Ureter (tissue), 1 donor: ENCODE measurements at regions not wholly inside any gene's neighbourhood (a gene's known extent, or its start where the extent isn't known, plus 50 kb on each side); places are given as distances from the start of the nearest gene placed in this dataset.

Experiments
- DNase-seq: peaks from one replicate; pipeline ENCODE4 v3.0.0-alpha.2; 2020; ENCODE audit warnings: low spot score
- donor health status: DM: yes; HTN: yes; CAD: no.

DNA sequence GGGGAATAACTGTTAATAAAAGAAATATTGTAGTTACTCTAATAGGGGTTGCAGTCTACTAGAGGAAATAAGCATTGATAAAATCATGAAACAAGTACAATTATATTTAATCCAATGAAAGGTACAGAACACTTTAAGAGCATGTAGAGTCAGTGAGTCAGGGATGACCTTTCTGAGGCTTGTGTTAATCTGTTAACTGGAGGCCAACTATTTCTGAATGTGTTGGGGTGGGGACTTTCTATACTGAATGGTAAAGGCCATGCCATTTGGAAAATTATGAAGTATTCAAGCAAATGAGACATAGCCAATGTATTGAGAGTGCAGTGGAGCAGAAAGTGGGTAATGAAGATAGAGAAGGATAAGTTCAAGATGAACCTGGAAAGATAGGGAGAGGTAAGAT lies 646.2 kb downstream of the ADGRL2 start:
- no peak for DNase-seq

GRCh38 chr1:82446236-82446635 lies 645.5 kb downstream of the ADGRL2 start:
- DNase-seq: no peak

GRCh38 chr1:82445827-82446226 lies 645.1 kb downstream of the ADGRL2 start:
- DNase-seq: no peak

GRCh38 chr1:82445132-82445531 lies 644.4 kb downstream of the ADGRL2 start:
- DNase-seq: no peak

DNA sequence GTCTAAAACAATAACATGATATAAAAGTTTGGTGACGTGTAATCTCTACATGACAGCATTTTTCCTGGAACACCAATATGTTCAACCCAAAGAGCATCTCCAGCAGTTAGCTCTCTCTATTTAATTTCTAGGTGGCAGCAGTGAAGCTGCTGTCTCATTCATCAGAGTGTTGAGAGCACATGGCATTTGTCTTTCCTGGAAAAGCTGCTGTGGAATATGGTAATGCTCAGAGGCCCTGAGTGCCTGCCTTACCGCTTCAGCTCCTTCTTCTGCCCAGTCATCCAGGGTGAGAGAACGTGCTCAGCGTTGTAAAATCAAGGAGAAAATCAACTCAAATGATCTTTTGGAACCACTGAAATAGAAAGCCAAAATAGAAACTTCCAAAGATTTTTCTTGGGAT lies 640.7 kb downstream of the ADGRL2 start:
- DNase-seq: no peak

- DNase-seq: no peak
Measured at GRCh38 chr1:82423174-82423815, 622.6 kb downstream of the ADGRL2 start.

DNA sequence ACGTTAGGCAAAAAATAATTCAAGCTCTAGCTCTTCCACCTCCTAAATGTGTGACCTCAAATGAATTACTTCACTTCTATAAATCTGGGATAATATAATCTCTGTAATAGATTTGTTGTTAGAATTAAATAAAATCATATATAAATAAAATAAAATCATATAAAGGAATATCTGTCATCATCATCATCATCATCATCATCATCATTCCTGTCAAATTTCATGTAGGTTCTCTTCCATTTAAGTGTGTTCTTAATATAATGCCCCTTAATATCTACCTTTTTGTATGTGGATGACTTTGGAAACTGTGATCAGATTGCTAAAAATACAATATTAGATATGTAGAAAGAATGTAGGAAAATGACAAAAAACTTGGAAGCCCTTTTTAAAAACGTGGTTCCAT lies 621.0 kb downstream of the ADGRL2 start:
- DNase-seq: no peak

DNA sequence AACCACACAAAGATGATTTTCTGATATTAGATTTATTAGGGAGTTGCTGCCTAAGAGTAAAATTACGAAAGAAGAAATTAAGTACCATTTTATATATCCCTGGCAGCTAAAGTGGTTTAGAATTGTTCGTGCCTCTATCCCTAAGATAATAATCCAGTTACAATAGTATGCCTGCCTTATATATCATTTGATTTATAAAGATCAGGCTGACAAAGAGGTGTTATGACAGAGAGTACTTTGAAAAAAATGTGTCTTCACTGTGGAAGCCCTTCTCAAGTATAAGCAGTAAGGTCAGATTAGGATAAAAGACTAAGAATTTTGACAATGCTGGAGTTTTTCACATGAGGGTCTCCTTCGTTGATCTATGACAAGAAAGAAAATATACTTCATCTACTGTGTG lies 619.9 kb downstream of the ADGRL2 start:
- DNase-seq: no peak

DNA sequence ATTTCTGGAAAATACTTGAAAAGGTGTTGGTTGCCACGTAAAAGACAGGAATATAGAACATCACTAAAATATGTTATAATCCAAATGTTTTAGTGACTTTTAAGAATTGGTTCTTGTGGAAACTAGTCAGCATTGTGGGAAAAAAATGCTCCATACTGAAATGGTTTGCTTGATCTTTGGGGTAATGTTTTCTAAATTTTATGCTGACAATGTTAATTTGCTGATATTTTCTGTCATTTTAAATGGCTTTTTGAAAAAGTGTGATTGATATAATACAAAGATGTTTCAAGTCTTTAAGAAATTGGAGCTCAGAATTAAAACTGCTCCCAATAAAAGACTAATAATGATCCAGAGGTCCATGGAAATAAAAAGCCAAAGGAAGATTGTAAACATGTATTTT lies 610.9 kb downstream of the ADGRL2 start:
- no peak for DNase-seq

DNA sequence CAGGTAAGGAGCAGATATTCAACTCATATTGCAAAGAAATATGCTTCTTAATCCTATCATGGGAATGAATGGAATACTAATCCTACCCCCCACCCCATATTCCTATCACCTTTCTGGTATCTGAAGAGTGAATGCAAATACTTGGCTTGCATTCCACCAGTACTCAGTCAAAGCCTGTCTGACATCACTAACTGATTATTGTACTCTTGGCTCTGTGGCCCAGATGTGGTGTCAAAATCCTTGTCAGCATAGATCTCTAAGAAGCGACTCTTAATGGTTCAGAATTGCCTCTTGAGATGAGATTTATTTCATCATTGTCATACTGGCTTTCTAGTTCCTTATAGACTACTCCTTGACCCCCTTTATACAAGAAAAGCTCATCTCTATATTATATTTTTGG lies 604.6 kb downstream of the ADGRL2 start:
- DNase-seq: no peak

DNA sequence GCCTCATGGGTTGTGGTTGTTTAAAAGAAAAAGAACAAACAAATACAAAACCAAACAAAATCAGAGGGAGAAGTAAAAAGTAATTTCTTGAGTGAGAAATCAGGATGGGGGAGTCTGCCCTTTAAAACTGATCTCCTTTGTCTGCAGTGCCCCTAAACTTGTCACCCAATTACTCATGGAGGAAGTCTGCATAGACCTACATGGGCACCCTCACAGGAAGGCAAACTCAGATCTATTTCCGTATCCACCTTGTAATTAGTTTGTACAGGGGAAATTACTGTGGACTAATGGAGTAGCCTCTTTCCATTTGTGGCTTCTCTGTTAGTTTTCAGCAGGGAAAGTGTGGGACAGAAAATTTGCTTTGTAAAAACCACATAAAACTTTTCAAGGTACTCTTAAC lies 600.4 kb downstream of the ADGRL2 start:
- DNase-seq: no peak

GRCh38 chr1:82400521-82400920 lies 599.8 kb downstream of the ADGRL2 start:
- DNase-seq: no peak

GRCh38 chr1:82399093-82399492 lies 598.4 kb downstream of the ADGRL2 start:
- DNase-seq: no peak

GRCh38 chr1:82398357-82398756 lies 597.6 kb downstream of the ADGRL2 start:
- no peak for DNase-seq

DNA sequence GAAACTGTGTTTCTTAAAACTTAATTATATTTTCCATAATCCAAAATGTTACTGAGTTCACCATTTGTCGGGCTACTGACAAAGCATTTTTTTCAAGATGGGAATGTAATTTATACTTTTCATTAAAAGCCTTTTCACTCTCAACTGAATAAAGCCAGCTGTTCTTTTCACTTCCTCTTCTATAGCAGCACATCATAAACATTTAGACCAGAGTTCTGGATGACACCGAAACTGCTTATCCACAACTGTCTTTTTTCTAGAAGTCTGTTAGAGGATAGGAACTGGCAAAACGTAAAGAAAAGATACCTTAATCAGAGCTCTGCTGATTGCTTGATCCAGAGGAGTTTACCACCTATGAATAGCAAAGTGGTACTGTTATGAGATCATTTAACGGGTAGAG lies 594.7 kb downstream of the ADGRL2 start:
- DNase-seq: no peak

DNA sequence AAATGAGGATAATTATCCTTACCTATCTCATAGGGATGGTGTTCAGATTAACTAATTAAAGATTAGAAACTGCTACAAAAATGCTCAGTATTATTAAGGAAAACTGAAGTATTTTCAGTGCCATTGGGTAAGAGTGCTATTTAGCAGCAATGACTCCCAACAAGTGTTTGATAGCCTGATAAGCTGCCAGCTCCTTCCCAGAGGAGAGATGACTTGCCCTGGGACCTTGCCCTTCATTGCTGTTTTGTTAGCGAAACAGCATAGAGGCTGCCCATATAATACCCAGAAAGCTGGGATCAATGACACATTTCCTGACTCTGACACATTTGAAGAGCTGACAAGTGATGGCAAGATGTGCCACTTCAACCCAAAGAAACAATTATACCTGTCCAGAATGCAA lies 592.2 kb downstream of the ADGRL2 start:
- DNase-seq: no peak

DNA sequence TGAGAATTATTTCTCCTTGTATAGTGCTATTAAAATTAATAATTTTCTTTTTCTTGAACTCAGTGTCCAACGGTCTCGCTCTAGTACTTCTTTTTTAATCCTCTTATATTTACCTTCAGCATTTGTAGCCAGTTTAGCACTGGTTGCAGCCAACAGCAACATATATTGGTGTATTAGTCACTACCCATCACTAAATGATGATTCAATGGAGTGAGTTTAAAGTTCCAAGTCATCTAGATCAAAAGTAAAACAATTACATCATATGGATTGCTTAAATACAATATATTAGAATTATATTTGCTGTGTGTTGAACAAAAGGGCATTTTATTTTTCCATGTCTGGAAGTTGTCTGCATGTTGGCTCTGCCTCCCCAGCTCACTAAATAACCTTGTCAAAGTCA lies 591.8 kb downstream of the ADGRL2 start:
- DNase-seq: no peak

GRCh38 chr1:82391712-82392111 lies 591.0 kb downstream of the ADGRL2 start:
- no peak for DNase-seq

- no peak for DNase-seq
Measured at GRCh38 chr1:82390627-82391026, 589.9 kb downstream of the ADGRL2 start.

- DNase-seq: peak; percentile 43
Measured at GRCh38 chr1:82388679-82389078, 587.9 kb downstream of the ADGRL2 start.

- DNase-seq: no peak
Measured at GRCh38 chr1:82387012-82387366, 586.3 kb downstream of the ADGRL2 start.

DNA sequence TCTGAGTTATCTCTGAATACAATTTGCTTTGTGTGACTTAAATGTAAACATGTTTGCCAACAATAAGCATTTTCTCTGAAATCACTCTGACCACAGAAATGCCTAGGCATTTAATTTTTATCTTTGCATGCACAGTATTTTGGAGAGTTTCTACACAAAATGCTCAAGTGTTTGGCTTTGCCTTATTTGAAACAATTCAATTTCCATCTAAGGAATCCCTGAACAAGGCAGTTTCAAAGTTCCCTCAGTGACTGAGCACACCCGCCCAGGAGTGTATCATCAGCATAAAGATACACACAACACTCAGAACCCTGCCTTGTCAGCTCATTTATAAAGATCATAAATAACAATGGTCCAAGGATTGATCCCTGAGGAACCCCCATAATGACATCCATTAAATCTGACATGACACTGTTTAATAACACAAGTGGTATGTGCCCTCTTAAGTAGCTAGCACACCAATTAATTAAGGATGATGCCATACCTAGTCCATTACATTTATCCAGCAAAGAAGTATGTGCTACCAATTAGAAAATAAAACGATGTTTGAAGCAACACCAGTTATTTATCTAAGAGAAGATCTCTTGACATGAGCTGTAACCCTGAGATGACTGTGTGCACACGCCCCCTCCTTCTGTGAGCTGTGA lies 585.8 kb downstream of the ADGRL2 start:
- no peak for DNase-seq

- no peak for DNase-seq
Measured at GRCh38 chr1:82384776-82385175, 584.0 kb downstream of the ADGRL2 start.
